Neural cell (in vitro differentiated cells): ENCODE measurements at regions not wholly inside any gene's neighbourhood (a gene's known extent, or its start where the extent isn't known, plus 50 kb on each side); places are given as distances from the start of the nearest gene placed in this dataset.

Source experiments
- CTCF ChIP-seq: fragments of 450-650 bp; IDR thresholded peaks from 2 replicates; pipeline ENCODE4 v1.5.1; 2014; ENCODE audit warnings: antibody characterized with exemption, mild to moderate bottlenecking, moderate library complexity; ENCODE audit not compliant: poor library complexity, severe bottlenecking
- EP300 ChIP-seq: fragments of 450-650 bp; conservative IDR thresholded peaks from 2 replicates; pipeline ENCODE4 v1.6.1; 2014; ENCODE audit warnings: antibody characterized with exemption, mild to moderate bottlenecking, moderate library complexity; ENCODE audit not compliant: poor library complexity, severe bottlenecking
- EZH2 ChIP-seq: fragments of 200-600, 300-800 bp; shearing (Covaris generic), sonication (generic); IDR thresholded peaks from 2 replicates; pipeline ENCODE4 v1.6.1; 2014; ENCODE audit warnings: antibody characterized with exemption, low read length, borderline replicate concordance, mild to moderate bottlenecking; ENCODE audit not compliant: insufficient read depth, poor library complexity, severe bottlenecking
- POLR2AphosphoS5 ChIP-seq: IDR thresholded peaks from 2 replicates; pipeline ENCODE4 v1.6.1; 2012
- RAD21 ChIP-seq: fragments of 450-650 bp; conservative IDR thresholded peaks from 2 replicates; pipeline ENCODE4 v1.6.1; 2014; ENCODE audit warnings: antibody characterized with exemption, mild to moderate bottlenecking, moderate library complexity
- SMC3 ChIP-seq: fragments of 450-650 bp; conservative IDR thresholded peaks from 2 replicates; pipeline ENCODE4 v1.6.1; 2014; ENCODE audit warnings: antibody characterized with exemption, mild to moderate bottlenecking, moderate library complexity; ENCODE audit not compliant: poor library complexity

GRCh38 chr3:125695688-125696087 is 100.4 kb upstream of the OSBPL11 start:
- no peak for TF ChIP-seq EZH2
- no peak for TF ChIP-seq CTCF
- no peak for TF ChIP-seq EP300
- no peak for TF ChIP-seq RAD21
- no peak for TF ChIP-seq SMC3
- TF ChIP-seq POLR2AphosphoS5 = no peak
